Neural cell (in vitro differentiated cells): ENCODE measurements at regions not wholly inside any gene's neighbourhood (a gene's known extent, or its start where the extent isn't known, plus 50 kb on each side); places are given as distances from the start of the nearest gene placed in this dataset.

Experiments used
- H2AFZ ChIP-seq: fragments of 200-600, 300-800 bp; sonication (generic), shearing (Covaris generic); 2 replicates; pipeline ENCODE4 v1.6.0; 2014; ENCODE audit warnings: low read depth, mild to moderate bottlenecking, antibody characterized with exemption, low read length, moderate library complexity
- H3F3A ChIP-seq: fragments of 200-600 bp; shearing (Covaris generic); 2 replicates; pipeline ENCODE4 v1.6.1; 2016; ENCODE audit warnings: mild to moderate bottlenecking, moderate library complexity, mixed read lengths, antibody characterized with exemption, low read length; ENCODE audit not compliant: insufficient read depth, poor library complexity, severe bottlenecking
- H3K27ac ChIP-seq: fragments of 200-600, 300-800 bp; sonication (generic), shearing (Covaris generic); 2 replicates; pipeline ENCODE4 v1.5.1; 2014; ENCODE audit warnings: mild to moderate bottlenecking, low read length, moderate library complexity
- H3K27me3 ChIP-seq: fragments of 300-800, 200-600 bp; sonication (generic), shearing (Covaris generic); 2 replicates; pipeline ENCODE4 v1.6.0; 2014; ENCODE audit warnings: mild to moderate bottlenecking, low read depth, low read length, moderate library complexity; ENCODE audit not compliant: insufficient read depth
- H3K36me3 ChIP-seq: fragments of 300-800, 200-600 bp; sonication (generic), shearing (Covaris generic); 2 replicates; pipeline ENCODE4 v1.5.1; 2014; ENCODE audit warnings: mild to moderate bottlenecking, antibody characterized with exemption, low read length, moderate library complexity; ENCODE audit not compliant: insufficient read depth
- H3K4me2 ChIP-seq: fragments of 300-800, 200-600 bp; sonication (generic), shearing (Covaris generic); 2 replicates; pipeline ENCODE4 v1.6.0; 2014; ENCODE audit warnings: mild to moderate bottlenecking, low read length
- H3K4me3 ChIP-seq: fragments of 300-800, 200-600 bp; sonication (generic), shearing (Covaris generic); 2 replicates; pipeline ENCODE4 v1.5.1; 2014; ENCODE audit warnings: mild to moderate bottlenecking, low read length, moderate library complexity
- H3K79me2 ChIP-seq: fragments of 200-600 bp; shearing (Covaris generic); replicated peaks from 2 replicates; pipeline ENCODE4 v1.6.0; 2014; ENCODE audit warnings: mild to moderate bottlenecking, low read length, moderate library complexity; ENCODE audit not compliant: insufficient read depth
- H3K9ac ChIP-seq: fragments of 300-800, 200-600 bp; sonication (generic), shearing (Covaris generic); 2 replicates; pipeline ENCODE4 v1.6.1; 2016; ENCODE audit warnings: mild to moderate bottlenecking, low read length, mixed read lengths
- H3K9me2 ChIP-seq: fragments of 200-600 bp; shearing (Covaris generic); 2 replicates; pipeline ENCODE4 v1.6.1; 2016; ENCODE audit warnings: mild to moderate bottlenecking, low read length, mixed read lengths; ENCODE audit not compliant: insufficient read depth
- H3K9me3 ChIP-seq: fragments of 200-600, 300-800 bp; sonication (generic), shearing (Covaris generic); 2 replicates; pipeline ENCODE4 v1.6.1; 2016; ENCODE audit warnings: mild to moderate bottlenecking, mixed run types, low read length, moderate library complexity, mixed read lengths
- H4K20me1 ChIP-seq: fragments of 200-600 bp; shearing (Covaris generic); 2 replicates; pipeline ENCODE4 v1.6.1; 2016; ENCODE audit warnings: mild to moderate bottlenecking, mixed run types; ENCODE audit not compliant: insufficient read depth
- CTCF ChIP-seq: fragments of 450-650 bp; IDR thresholded peaks from 2 replicates; pipeline ENCODE4 v1.5.1; 2014; ENCODE audit warnings: antibody characterized with exemption, mild to moderate bottlenecking, moderate library complexity; ENCODE audit not compliant: poor library complexity, severe bottlenecking
- EP300 ChIP-seq: fragments of 450-650 bp; conservative IDR thresholded peaks from 2 replicates; pipeline ENCODE4 v1.6.1; 2014; ENCODE audit warnings: antibody characterized with exemption, mild to moderate bottlenecking, moderate library complexity; ENCODE audit not compliant: poor library complexity, severe bottlenecking
- EZH2 ChIP-seq: fragments of 200-600, 300-800 bp; shearing (Covaris generic), sonication (generic); IDR thresholded peaks from 2 replicates; pipeline ENCODE4 v1.6.1; 2014; ENCODE audit warnings: antibody characterized with exemption, low read length, borderline replicate concordance, mild to moderate bottlenecking; ENCODE audit not compliant: insufficient read depth, poor library complexity, severe bottlenecking
- MXI1 ChIP-seq: fragments of 450-650 bp; conservative IDR thresholded peaks from 2 replicates; pipeline ENCODE4 v1.6.1; 2014; ENCODE audit warnings: antibody characterized with exemption, mild to moderate bottlenecking; ENCODE audit not compliant: poor library complexity, severe bottlenecking
- POLR2AphosphoS5 ChIP-seq: IDR thresholded peaks from 2 replicates; pipeline ENCODE4 v1.6.1; 2012
- RAD21 ChIP-seq: fragments of 450-650 bp; conservative IDR thresholded peaks from 2 replicates; pipeline ENCODE4 v1.6.1; 2014; ENCODE audit warnings: antibody characterized with exemption, mild to moderate bottlenecking, moderate library complexity
- SMC3 ChIP-seq: fragments of 450-650 bp; conservative IDR thresholded peaks from 2 replicates; pipeline ENCODE4 v1.6.1; 2014; ENCODE audit warnings: antibody characterized with exemption, mild to moderate bottlenecking, moderate library complexity; ENCODE audit not compliant: poor library complexity
- TAF1 ChIP-seq: IDR thresholded peaks from 2 replicates; pipeline ENCODE4 v1.6.1; 2012; ENCODE audit warnings: low read depth
- TF ChIP-seq, protein P1 (sequence below): IDR thresholded peaks from 2 replicates; pipeline ENCODE4 v1.6.1; 2012; ENCODE audit warnings: borderline replicate concordance

DNA sequence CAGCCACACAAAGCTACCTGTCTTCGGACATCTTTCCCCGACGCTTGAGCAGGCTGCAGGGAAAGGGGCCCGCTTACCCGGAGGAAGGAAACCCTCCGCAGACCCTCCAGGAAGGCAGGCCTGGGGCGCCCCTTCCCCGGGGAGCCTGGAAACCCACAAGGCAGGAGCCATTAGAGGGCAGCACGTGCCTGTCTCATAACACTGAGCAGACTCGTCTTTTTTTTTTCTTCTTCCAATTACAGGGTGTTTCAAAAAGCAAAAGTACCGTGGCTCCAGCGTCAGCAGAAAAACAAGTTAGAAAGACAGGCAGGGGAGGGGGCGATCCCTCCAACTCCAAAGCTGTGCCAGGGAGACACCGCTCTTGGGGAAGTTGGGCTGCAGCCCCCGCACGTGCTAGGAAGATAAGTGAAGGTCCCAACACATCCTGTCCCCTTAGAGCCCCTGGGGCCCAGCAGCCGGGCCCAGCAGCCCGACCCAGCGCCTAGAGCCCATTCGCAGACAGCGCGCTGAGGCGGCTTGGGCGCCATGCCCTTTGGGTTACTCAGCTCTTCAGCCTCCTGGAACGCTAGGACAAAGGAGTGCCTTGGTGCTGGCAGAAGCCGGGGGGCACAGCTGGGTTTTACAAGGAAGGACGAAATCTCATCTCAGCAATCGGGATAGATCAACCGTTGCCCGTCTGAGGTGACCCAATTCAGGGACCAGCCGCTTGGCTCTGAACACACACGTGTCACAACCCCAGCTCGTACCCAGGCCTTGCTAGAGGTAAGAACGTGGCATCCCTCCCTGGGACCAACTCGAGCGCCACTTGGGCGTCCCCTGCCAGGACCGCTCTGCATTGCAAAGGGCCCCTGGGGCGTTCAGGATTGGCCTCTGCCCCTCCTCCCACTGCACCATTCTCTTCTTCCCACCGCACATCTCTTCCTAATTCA lies 136.3 kb downstream of the LY86 start:
- Histone ChIP-seq H3K4me3 (no peak overlapping the region), H3K9ac (no peak overlapping the region), H2AFZ (no peak overlapping the region), H3K36me3 (no peaks in the 10 kb centered on the region), H4K20me1 (no peaks in the 10 kb centered on the region), H3F3A (no peaks in the 10 kb centered on the region), H3K9me3 (no peaks in the 10 kb centered on the region), H3K27ac (no peak overlapping the region), H3K9me2 (no peaks in the 10 kb centered on the region), H3K4me2 (no peak overlapping the region), H3K79me2 (no peaks in the 10 kb centered on the region), H3K27me3 (no peaks in the 10 kb centered on the region)
- TF ChIP-seq CTCF (peak; percentile 84), RAD21 (peak; percentile 87), SMC3 (peak; percentile 82)
- TF ChIP-seq, protein P1, sequence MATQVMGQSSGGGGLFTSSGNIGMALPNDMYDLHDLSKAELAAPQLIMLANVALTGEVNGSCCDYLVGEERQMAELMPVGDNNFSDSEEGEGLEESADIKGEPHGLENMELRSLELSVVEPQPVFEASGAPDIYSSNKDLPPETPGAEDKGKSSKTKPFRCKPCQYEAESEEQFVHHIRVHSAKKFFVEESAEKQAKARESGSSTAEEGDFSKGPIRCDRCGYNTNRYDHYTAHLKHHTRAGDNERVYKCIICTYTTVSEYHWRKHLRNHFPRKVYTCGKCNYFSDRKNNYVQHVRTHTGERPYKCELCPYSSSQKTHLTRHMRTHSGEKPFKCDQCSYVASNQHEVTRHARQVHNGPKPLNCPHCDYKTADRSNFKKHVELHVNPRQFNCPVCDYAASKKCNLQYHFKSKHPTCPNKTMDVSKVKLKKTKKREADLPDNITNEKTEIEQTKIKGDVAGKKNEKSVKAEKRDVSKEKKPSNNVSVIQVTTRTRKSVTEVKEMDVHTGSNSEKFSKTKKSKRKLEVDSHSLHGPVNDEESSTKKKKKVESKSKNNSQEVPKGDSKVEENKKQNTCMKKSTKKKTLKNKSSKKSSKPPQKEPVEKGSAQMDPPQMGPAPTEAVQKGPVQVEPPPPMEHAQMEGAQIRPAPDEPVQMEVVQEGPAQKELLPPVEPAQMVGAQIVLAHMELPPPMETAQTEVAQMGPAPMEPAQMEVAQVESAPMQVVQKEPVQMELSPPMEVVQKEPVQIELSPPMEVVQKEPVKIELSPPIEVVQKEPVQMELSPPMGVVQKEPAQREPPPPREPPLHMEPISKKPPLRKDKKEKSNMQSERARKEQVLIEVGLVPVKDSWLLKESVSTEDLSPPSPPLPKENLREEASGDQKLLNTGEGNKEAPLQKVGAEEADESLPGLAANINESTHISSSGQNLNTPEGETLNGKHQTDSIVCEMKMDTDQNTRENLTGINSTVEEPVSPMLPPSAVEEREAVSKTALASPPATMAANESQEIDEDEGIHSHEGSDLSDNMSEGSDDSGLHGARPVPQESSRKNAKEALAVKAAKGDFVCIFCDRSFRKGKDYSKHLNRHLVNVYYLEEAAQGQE, result no peak

DNA sequence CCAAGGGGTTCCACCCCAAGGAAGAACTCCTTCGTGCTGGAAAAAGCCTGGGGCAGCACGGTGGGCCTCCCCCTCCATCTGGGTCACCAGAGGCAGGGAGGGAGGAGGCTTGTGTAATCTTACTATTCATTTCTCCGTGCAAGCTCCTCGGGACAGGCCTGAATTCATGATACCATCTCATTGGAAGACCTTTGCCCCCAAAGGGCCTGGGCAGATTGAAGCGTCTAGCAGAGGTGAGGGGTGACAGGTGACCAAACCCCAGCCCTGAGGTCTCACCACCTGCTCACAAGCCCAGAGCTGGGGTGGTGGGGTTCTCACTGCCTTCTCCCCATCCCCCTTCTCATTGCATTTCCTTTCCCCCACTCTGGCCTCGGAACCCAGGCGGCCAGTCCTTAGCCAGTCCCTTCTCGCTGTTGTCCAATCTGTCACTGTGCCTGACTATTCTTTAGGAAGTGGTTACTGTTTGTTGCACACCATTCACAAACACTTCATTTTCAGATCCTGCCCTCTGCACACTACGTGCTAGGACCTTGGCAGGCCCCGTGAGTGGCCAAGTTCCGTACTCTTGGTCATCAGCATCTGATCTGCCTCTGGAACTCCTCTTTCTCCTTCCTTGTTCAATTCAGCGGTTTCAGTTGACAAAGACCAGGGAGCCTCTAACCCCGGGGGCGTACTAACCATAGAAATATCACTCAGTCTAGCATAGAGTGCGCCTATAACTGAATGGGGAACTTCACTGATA lies 137.1 kb downstream of the LY86 start:
- Histone ChIP-seq H3K27me3 (no peaks in the 10 kb centered on the region), H3K9me2 (no peaks in the 10 kb centered on the region), H3K4me3 (no peak overlapping the region), H3K27ac (no peak overlapping the region), H4K20me1 (no peaks in the 10 kb centered on the region), H2AFZ (no peak overlapping the region), H3K79me2 (no peaks in the 10 kb centered on the region), H3K36me3 (no peaks in the 10 kb centered on the region), H3K9me3 (no peaks in the 10 kb centered on the region), H3F3A (no peaks in the 10 kb centered on the region), H3K4me2 (no peak overlapping the region), H3K9ac (no peak overlapping the region)
- TF ChIP-seq CTCF, result no peak
- no peak for TF ChIP-seq TAF1
- no peak for TF ChIP-seq EZH2
- TF ChIP-seq SMC3, result no peak
- no peak for TF ChIP-seq EP300
- TF ChIP-seq RAD21, result no peak
- TF ChIP-seq MXI1, result no peak
- TF ChIP-seq POLR2AphosphoS5, result no peak
- TF ChIP-seq, protein P1, result no peak
